HEK293 (cell line): ENCODE measurements at regions not wholly inside any gene's neighbourhood (a gene's known extent, or its start where the extent isn't known, plus 50 kb on each side); places are given as distances from the start of the nearest gene placed in this dataset.

Experiments used
- ZFHX2 ChIP-seq: fragments of 450-650 bp; formaldehyde crosslinking; conservative IDR thresholded peaks from 2 replicates; pipeline ENCODE4 v1.5.1; 2016; ENCODE audit warnings: missing biosample characterization, missing genetic modification characterization
- ZNF112 ChIP-seq: fragments of 450-650 bp; formaldehyde crosslinking; IDR thresholded peaks from 2 replicates; pipeline ENCODE4 v1.5.0; 2017; ENCODE audit warnings: missing biosample characterization, missing genetic modification characterization
- ZNF335 ChIP-seq: fragments of 450-650 bp; formaldehyde crosslinking; conservative IDR thresholded peaks from 2 replicates; pipeline ENCODE4 v1.5.1; 2016; ENCODE audit warnings: missing biosample characterization, missing genetic modification characterization
- ZNF544 ChIP-seq: fragments of 450-650 bp; formaldehyde crosslinking; IDR thresholded peaks from 2 replicates; pipeline ENCODE4 v1.5.0; 2017; ENCODE audit warnings: missing biosample characterization, missing genetic modification characterization

DNA sequence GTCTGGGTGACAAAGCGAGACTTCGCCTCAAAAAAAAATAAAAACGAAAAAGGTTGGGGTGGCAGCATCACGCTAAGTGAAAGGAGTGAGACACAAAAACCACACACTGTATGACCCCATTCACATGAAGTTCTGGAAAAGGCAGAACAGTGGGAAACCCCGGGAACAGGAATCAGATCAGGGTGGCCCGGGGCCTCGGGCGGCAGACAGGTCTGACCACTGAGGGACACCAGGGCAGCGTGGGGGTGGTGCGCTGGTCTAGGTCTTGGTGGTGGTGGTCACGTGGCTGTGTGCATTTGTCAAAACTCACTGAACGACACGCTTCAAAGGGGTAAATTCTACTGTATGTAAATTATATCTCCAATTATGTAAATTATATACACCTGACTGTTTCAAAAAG lies 79.7 kb upstream of the PRR20G start:
- no peak for TF ChIP-seq ZFHX2 (tag by site-specific recombination)
- TF ChIP-seq ZNF544 (tag by site-specific recombination): no peak
- TF ChIP-seq ZNF112 (tag by site-specific recombination): no peak
- no peak for TF ChIP-seq ZNF335 (tag by site-specific recombination)
